ENCODE measurements at regions not wholly inside any gene's neighbourhood (a gene's known extent, or its start where the extent isn't known, plus 50 kb on each side); places are given as distances from the start of the nearest gene placed in this dataset.
"Not testable (repeated sequence)": the region's sequence is repeated elsewhere in the genome, so short reads cannot be mapped to it uniquely, and the experiment has no call there.

GRCh38 chr1:149638901-149639658, 55.4 kb downstream of the PPIAL4C start:
- H2AFZ ChIP-seq (ENCODE audit: low read depth, low read length); BruUV-seq (replicated peaks); H3K27ac ChIP-seq (ENCODE audit: insufficient read depth, low read depth, low read length); H3K27me3 ChIP-seq (ENCODE audit: control insufficient read depth in 2 of 2, insufficient read depth in 2 of 2, low read length in 2 of 2); intact Hi-C loops (cut with micrococcal nuclease); CTCF ChIA-PET; H3K4me3 ChIP-seq (replicated peaks in 1 of 3; ENCODE audit: insufficient read depth in 1 of 3, low read depth in 1 of 3, low read length in 3 of 3); POLR2A ChIA-PET; H3K9me1 ChIP-seq (replicated peaks; ENCODE audit: control insufficient read depth, extremely low read depth, insufficient read depth, low read length); H3K9me3 ChIP-seq (replicated peaks; ENCODE audit: control insufficient read depth, insufficient read depth, low read length); dilution Hi-C loops (cut with MboI; ENCODE audit: extremely low pct_ligation_motif_present, low sequenced_read_pairs); H4K20me1 ChIP-seq (replicated peaks; ENCODE audit: control insufficient read depth, extremely low read depth, insufficient read depth, low read length); H3K79me2 ChIP-seq (ENCODE audit: control insufficient read depth, insufficient read depth, low read length); H3K4me1 ChIP-seq (ENCODE audit: control insufficient read depth, extremely low read depth, insufficient read depth, low read length); H3K4me2 ChIP-seq (ENCODE audit: insufficient read depth, low read length); DNase-seq (ENCODE audit: low read depth, low spot score); H3K9ac ChIP-seq (replicated peaks; ENCODE audit: extremely low read depth, insufficient read depth, low read length); FAIRE-seq; H3K36me3 ChIP-seq (ENCODE audit: control insufficient read depth in 2 of 2, extremely low read depth in 1 of 2, insufficient read depth in 2 of 2, low read length in 2 of 2): not testable (repeated sequence)

GRCh38 chr1:149641179-149641578, 57.5 kb downstream of the PPIAL4C start:
- dilution Hi-C loops (cut with MboI; ENCODE audit: extremely low pct_ligation_motif_present, low sequenced_read_pairs); H4K20me1 ChIP-seq (replicated peaks; ENCODE audit: control insufficient read depth, extremely low read depth, insufficient read depth, low read length); H3K9ac ChIP-seq (replicated peaks; ENCODE audit: extremely low read depth, insufficient read depth, low read length); H3K4me2 ChIP-seq (ENCODE audit: insufficient read depth, low read length); H3K27ac ChIP-seq (ENCODE audit: insufficient read depth, low read depth, low read length); H3K4me1 ChIP-seq (ENCODE audit: control insufficient read depth, extremely low read depth, insufficient read depth, low read length); H3K36me3 ChIP-seq (ENCODE audit: control insufficient read depth in 2 of 2, extremely low read depth in 1 of 2, insufficient read depth in 2 of 2, low read length in 2 of 2); H3K9me3 ChIP-seq (replicated peaks; ENCODE audit: control insufficient read depth, insufficient read depth, low read length); H3K79me2 ChIP-seq (ENCODE audit: control insufficient read depth, insufficient read depth, low read length); POLR2A ChIA-PET; BruUV-seq (replicated peaks); DNase-seq (ENCODE audit: low read depth, low spot score); FAIRE-seq; intact Hi-C loops (cut with micrococcal nuclease); H2AFZ ChIP-seq (ENCODE audit: low read depth, low read length); H3K27me3 ChIP-seq (ENCODE audit: control insufficient read depth in 2 of 2, insufficient read depth in 2 of 2, low read length in 2 of 2); H3K4me3 ChIP-seq (replicated peaks in 1 of 3; ENCODE audit: insufficient read depth in 1 of 3, low read depth in 1 of 3, low read length in 3 of 3); H3K9me1 ChIP-seq (replicated peaks; ENCODE audit: control insufficient read depth, extremely low read depth, insufficient read depth, low read length); CTCF ChIA-PET: not testable (repeated sequence)

- H3K27ac ChIP-seq (ENCODE audit: insufficient read depth, low read depth, low read length); H3K4me1 ChIP-seq (ENCODE audit: control insufficient read depth, extremely low read depth, insufficient read depth, low read length); H3K36me3 ChIP-seq (ENCODE audit: control insufficient read depth in 2 of 2, extremely low read depth in 1 of 2, insufficient read depth in 2 of 2, low read length in 2 of 2); CTCF ChIA-PET; H3K79me2 ChIP-seq (ENCODE audit: control insufficient read depth, insufficient read depth, low read length); H3K4me2 ChIP-seq (ENCODE audit: insufficient read depth, low read length); H2AFZ ChIP-seq (ENCODE audit: low read depth, low read length); H3K9me1 ChIP-seq (replicated peaks; ENCODE audit: control insufficient read depth, extremely low read depth, insufficient read depth, low read length); H3K4me3 ChIP-seq (replicated peaks in 1 of 3; ENCODE audit: insufficient read depth in 1 of 3, low read depth in 1 of 3, low read length in 3 of 3); H3K9ac ChIP-seq (replicated peaks; ENCODE audit: extremely low read depth, insufficient read depth, low read length); dilution Hi-C loops (cut with MboI; ENCODE audit: extremely low pct_ligation_motif_present, low sequenced_read_pairs); POLR2A ChIA-PET; H3K27me3 ChIP-seq (ENCODE audit: control insufficient read depth in 2 of 2, insufficient read depth in 2 of 2, low read length in 2 of 2); intact Hi-C loops (cut with micrococcal nuclease); DNase-seq (ENCODE audit: low read depth, low spot score); H4K20me1 ChIP-seq (replicated peaks; ENCODE audit: control insufficient read depth, extremely low read depth, insufficient read depth, low read length); H3K9me3 ChIP-seq (replicated peaks; ENCODE audit: control insufficient read depth, insufficient read depth, low read length); BruUV-seq (replicated peaks); FAIRE-seq: not testable (repeated sequence)
Measured at GRCh38 chr1:149644818-149645217, 61.2 kb downstream of the PPIAL4C start.

GRCh38 chr1:149646360-149647017, 62.8 kb downstream of the PPIAL4C start:
- H3K36me3 ChIP-seq (ENCODE audit: control insufficient read depth in 2 of 2, extremely low read depth in 1 of 2, insufficient read depth in 2 of 2, low read length in 2 of 2); H3K4me3 ChIP-seq (replicated peaks in 1 of 3; ENCODE audit: insufficient read depth in 1 of 3, low read depth in 1 of 3, low read length in 3 of 3); H3K9me1 ChIP-seq (replicated peaks; ENCODE audit: control insufficient read depth, extremely low read depth, insufficient read depth, low read length); intact Hi-C loops (cut with micrococcal nuclease); H3K27me3 ChIP-seq (ENCODE audit: control insufficient read depth in 2 of 2, insufficient read depth in 2 of 2, low read length in 2 of 2); H3K9me3 ChIP-seq (replicated peaks; ENCODE audit: control insufficient read depth, insufficient read depth, low read length); FAIRE-seq; H3K4me1 ChIP-seq (ENCODE audit: control insufficient read depth, extremely low read depth, insufficient read depth, low read length); H4K20me1 ChIP-seq (replicated peaks; ENCODE audit: control insufficient read depth, extremely low read depth, insufficient read depth, low read length); H3K9ac ChIP-seq (replicated peaks; ENCODE audit: extremely low read depth, insufficient read depth, low read length); CTCF ChIA-PET; H2AFZ ChIP-seq (ENCODE audit: low read depth, low read length); BruUV-seq (replicated peaks); H3K79me2 ChIP-seq (ENCODE audit: control insufficient read depth, insufficient read depth, low read length); H3K4me2 ChIP-seq (ENCODE audit: insufficient read depth, low read length); dilution Hi-C loops (cut with MboI; ENCODE audit: extremely low pct_ligation_motif_present, low sequenced_read_pairs); DNase-seq (ENCODE audit: low read depth, low spot score); POLR2A ChIA-PET; H3K27ac ChIP-seq (ENCODE audit: insufficient read depth, low read depth, low read length): not testable (repeated sequence)

All from endothelial cell of umbilical vein (primary cell).